Inflammatory macrophage treated with lipopolysaccharide for 4 hours (primary cell): ENCODE measurements at regions not wholly inside any gene's neighbourhood (a gene's known extent, or its start where the extent isn't known, plus 50 kb on each side); places are given as distances from the start of the nearest gene placed in this dataset.
A peak's percentile ranks its signal among the peaks of the same experiment; 100 is the strongest.
"Not testable (repeated sequence)": the region's sequence is repeated elsewhere in the genome, so short reads cannot be mapped to it uniquely, and the experiment has no call there.

Source experiments
- DNase-seq: peaks from one replicate; pipeline ENCODE4 v3.0.0-alpha.2; 2020

DNA sequence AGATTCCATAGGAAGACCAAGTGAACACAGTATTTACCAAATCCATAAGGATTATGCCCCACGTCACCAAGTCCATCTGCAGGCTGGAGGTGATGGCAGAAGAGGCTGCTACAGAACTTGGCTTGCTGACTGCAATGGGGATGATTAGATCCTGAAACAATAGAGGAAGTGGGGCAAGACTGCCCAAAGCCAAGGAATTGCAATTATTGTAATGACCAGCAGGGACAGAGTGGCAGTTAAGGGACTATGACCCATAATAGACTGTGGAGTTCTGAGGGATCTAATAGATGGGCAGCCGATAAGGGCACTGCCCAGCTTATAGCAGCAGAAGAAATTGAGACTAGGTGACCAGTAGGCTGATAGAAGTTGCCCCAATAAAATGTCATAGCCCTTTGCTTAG, 108.4 kb downstream of the MINAR1 start:
- peak; percentile 41 for DNase-seq

DNA sequence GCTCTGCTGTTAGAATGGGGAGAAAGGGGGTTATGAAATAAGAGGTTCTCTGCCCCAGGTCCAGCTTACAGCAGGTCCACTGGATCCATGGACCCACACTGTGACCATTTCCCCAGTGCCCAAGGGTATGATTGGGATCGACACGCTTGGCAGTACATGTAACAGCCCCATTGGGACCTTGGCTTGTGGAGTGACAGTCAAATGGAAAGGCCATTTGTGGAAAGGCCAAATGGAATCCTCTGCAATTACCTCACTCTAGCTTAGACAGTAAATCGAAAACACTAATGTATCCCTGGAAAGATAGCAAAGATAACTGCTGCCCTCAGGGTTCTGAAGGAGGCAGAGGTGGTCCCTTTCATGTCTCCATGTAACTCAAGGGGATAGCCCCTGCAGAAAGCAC, 109.1 kb downstream of the MINAR1 start:
- DNase-seq, result no peak

DNA sequence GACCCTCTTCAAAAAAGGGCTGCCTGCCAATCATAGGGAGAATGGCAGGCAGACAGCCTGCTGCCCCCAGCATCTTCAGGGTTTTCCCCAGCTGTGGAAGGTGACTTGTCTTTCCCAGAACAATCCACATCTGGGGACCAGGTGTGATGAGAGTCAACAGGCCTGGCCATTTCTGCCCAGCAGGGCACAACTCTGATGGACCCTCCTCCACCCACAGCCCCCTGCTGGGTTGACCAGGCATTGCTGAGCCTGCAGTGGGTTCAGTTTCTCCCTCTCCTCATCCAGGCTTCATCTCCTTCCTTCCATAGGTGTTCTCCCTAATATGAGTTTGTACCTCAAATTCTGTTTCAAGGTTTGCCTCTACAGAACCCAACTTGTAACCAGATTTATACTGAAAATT, 111.0 kb downstream of the MINAR1 start:
- DNase-seq, result no peak

DNA sequence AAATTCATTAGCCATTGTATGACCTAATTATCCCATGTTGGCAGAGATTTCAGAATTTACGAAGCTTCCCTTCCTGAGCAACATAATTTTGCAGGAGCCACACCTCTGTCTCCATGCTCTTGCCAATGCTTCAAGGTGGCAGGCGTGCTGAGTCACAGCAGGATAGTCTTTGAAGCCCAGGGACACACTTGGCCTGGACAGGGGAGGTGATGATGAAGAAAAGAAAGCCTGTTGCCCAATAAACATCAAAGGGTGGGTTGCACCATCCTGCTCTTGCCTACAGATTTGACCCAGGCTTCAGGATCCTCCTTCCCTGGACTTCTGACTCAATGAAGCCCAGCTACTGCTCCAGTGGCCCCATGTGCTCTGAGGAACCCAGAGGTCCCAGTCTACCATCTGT, 117.1 kb downstream of the MINAR1 start:
- no peak for DNase-seq

DNA sequence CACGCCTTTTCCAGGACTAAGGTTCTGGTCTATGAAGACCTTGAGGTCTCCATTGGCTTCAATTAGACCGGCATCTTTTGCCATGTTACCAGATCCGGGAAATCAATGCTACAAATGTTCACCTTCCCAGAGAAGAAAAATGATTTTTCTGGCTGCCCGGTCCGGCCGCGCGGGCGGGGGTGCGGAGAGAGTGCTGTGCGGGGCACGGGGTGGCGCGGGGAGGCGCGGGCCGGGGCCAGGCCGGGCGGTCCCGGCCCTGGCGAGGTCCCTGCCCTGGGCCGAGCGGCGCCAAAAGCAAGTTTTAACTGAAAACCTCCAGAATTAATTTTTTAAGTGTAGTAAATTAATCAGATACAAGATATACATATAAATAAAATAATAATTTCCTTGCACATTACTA, 128.2 kb downstream of the MINAR1 start:
- no peak for DNase-seq

DNA sequence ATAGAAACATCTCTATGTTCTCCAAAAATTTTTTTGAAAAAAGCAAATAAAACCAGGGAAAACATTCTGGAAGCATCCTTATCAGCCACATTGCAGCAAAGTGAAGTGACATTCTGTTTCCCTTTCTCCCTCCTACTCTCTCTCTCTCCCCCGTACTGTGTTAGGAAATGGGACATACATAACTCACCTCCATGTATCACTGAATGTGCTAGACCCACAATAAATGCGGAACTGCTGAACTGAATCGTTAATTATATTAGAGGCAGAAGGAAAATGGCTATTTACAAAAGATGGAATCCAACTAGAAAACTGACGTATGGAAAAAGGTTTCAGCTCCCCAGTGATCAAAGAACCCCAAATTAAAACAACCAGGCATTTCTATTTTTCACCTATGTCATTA, 129.8 kb downstream of the MINAR1 start:
- no peak for DNase-seq

DNA sequence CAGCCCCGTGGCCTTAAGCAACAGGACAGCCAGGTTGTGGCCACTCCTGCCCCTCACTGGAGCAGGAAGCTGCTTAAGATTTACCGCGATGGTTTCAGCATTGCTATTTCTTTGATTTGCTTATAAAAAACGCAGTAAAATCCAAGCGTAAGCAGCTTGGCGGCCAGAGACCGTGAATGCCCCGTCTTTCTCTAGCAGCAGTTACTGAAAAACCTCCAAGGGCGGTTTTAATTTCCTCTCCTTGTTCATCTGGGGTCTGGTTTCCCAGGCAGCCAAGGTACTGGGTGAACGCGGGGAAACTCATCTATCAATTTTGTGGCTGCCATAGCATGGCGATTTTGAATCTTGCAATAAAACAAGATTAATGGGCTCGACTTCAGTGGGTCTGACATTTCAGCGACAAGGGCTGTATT, 130.3 kb downstream of the MINAR1 start:
- DNase-seq, result no peak

DNA sequence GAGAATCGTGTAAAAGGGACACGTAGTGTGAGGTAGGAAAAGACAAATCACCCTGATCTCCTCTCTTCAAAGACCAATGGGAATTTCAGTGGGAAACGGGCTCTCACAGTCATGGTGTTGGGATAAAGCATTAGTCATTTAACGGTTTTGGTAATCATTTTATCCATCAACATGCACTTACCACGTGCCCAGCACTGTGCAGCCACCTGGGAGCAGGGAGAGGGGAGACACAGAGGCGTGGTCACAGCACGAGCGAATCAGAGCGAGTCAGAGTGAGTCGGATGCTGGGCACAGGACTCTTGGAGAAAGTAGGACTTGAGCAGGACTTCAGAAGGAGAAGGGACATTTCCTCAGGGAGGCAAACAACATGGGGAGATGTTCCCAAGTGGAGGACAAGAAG, 130.8 kb downstream of the MINAR1 start:
- DNase-seq, result no peak

DNA sequence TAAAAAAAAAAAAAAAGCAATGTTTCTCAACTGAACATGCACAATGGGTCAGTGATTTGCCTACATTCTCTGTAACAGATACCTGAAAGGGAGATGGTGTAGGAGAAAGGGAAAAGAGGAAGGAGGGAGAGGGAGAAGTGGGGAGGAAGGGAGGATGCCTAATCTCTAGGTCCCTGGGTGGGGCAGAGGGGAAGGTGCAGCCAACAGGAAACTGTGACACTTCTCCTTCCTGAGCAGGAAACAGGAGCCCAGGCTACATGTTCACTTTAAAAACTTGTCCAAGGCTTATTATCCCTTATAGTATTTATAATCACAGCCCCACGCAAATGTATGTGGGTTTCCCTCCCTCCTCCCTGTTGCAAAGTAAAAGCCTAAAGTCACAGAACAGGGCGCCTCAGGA, 137.9 kb downstream of the MINAR1 start:
- DNase-seq, result no peak

DNA sequence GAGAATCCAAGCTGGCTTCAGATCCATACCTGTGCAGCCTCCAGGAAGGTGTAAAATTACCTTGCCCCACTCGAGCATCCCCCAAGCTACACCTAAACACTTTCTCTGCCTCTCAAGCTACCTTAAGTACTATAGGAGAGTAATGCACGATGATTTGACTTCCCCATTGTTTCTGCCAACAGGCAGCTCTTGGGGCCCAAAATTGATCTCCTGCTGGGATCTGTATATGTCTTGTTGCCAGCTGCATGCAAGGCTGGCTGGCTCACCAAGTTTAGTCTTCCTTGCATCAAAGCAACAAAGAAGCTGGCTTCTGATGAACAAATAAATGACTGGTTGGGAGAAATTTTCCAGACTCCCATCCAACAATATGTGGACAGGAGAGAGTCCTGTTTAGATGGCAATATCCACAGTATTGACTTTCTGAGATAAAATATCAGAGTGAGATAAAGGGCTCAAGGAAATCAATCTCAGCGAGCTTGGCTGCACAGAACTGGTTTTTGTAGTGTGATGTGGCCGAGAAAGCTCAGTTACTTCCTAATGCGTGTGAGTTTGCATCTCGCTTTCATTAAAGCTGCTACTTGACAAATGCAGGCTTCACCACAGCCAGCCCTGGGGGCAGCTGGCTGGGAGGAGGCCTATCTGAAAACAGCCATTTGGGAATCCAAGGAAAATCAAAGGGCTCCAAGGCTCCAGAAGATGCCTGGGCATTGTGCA, 140.7 kb downstream of the MINAR1 start:
- no peak for DNase-seq

DNA sequence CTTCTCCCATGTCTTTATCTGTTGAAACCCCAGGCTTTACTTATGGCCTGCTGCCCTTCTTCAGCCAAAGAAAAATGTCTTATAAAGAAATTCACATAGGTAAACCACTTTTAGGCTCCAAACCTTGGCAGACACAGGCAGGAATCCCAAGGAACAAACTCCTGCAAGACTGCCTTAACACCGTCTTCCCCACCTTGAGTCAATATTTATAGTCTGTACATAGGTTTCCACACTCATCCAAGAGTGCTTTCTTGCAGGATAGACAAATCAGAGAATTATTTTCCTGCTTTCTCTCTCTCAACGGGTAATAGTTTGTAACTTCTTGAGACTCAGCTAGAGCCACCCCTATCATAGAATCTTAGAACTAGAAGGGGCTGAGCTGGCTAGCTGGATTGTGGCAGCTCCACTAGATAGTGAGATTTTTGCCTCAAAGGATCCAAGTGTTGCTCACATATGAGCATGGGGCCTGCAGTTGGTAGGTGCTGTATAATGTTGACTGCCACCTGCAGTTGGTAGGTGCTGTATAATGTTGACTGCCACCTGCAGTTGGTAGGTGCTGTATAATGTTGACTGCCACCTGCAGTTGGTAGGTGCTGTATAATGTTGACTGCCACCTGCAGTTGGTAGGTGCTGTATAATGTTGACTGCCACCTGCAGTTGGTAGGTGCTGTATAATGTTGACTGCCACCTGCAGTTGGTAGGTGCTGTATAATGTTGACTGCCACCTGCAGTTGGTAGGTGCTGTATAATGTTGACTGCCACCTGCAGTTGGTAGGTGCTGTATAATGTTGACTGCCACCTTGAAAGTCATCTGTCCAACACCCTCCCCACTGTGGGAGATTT, 142.5 kb downstream of the MINAR1 start:
- not testable (repeated sequence) for DNase-seq

DNA sequence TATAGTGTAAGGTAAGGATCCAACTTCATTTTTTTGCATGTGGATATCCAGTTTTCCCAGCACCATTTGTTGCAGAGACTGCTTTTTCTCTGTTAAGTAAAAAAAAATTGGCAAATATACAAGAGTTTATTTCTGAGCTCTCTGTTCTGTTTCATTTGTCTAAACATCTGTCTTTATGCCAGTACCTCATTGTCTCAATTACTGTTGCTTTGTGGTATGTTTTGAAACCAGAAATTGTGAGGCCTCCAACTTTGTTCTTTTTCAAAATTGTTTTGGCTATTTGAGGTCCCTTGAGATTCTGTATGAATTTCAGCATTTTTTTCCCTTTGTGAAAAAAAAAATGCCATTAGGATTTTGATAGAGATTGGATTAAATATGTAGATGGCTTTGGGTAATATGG, 150.5 kb downstream of the MINAR1 start:
- DNase-seq, result no peak

DNA sequence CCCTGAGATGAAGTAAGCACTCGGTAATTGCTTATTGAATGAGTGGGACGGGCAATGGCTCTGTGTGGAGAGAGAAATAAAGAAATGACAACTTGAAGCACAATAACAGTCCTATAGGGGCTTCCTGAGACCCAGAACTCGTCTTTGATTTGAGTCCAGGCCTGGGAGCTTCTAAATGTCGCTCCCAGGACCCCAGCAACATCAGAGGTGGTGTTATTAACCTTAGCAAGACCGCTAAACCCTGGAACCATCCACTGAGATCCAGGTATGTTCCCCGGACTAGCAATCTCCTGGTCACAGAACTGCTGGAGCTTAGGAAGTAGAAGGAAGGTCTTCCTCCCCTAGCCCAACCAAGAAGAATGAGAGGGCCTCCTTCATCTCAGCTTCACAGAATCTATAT, 160.0 kb downstream of the MINAR1 start:
- no peak for DNase-seq

DNA sequence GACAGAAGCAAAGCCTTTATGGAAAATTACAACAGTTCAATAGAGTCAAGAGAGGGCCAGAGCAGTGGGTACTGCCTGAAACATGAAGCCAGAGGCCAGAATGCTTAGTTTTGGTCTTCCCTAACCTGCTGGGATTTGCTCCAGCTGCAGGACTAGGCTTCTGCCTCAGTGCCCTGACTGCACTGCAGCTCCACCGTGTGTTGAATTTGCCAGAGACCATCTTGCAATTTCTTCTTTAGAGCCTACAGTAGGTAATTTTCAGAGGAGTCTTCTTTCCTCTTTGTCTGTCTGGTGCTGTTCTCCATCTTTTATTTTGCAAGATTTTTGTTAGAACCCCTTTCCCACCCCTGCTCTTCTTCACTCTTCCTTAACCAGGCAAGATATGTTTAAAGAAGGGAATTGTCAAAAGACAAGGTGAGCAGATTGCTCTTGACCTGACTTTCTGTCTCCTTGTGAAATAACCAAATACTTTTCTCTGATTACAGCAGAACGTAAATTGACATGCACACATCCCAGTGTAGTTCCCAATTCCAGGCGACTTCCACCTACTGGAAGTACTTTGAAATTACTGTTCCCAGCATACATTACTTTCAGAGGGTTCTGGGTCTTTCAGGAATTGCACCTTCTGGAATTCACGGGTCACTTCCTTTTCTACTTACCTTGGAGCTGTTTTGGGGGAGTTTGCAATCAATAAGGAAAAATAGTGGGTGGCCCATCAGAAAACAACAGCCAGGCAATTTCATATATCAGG, 161.2 kb downstream of the MINAR1 start:
- no peak for DNase-seq

DNA sequence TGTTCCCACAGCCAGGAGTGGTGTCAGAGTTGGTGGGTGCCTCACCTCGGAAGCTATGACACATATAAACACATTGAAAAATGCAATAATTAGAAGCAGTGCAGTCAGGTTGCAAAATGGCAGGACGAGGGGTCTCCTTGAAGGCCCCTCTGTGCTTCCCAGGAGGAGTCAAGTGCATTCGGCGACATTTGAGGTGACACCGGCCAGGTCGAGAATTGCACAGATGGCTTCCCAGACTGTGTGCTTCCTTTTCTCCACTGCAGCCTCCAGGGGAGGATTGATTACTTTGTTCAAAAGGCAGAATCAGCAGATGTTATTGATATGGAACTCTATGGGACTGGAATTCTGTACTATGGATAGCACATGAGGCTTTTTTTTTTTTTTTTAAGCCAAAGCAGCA, 163.2 kb downstream of the MINAR1 start:
- no peak for DNase-seq

DNA sequence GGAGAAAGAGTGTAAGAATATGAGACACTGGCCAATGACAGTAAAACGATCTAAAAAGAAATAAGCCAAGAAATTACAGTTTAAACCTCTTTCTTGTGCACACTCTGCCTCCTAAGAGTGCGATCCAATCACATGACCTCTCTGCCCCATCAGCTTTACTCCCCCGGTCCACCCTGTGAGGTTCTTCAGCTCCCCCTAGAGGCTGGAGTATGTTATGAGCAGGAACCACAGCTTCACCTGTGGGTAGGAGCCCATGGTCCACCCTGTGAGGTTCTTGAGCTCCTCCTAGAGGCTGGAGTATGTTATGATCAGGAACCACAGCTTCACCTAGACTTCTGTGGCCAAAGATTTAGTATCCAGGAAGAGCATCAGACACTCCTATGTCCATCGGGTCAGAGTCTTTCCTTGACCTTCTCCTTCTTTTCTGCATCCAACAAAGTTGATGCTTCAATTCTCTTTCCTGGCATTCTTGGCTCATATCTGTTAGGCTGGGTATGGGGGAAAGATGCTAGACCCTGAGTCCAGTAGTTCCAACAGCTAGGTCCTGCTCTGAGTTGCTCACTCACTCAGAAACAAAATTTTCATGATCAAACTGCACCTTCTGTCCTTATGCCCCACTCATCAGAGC, 164.0 kb downstream of the MINAR1 start:
- DNase-seq, result peak; percentile 83

DNA sequence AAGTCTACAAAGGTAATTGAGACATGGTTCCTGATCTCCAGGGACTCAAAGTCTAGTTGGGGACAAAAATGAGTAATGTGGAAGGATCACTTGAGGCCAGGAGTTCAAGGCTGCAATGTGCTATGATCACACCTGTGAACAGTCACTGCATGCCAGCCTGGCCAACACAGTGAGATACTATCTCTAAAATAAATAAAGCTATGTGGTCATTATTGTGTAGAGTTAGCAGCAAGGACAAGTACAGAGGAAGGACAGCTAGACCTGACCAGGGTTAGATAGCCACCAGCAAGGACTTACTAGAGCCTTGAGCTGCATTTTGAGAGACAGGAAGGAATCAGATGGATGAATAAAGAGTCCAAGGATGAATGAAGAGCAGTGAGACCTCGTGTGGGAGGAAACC, 166.5 kb downstream of the MINAR1 start:
- DNase-seq, result no peak

DNA sequence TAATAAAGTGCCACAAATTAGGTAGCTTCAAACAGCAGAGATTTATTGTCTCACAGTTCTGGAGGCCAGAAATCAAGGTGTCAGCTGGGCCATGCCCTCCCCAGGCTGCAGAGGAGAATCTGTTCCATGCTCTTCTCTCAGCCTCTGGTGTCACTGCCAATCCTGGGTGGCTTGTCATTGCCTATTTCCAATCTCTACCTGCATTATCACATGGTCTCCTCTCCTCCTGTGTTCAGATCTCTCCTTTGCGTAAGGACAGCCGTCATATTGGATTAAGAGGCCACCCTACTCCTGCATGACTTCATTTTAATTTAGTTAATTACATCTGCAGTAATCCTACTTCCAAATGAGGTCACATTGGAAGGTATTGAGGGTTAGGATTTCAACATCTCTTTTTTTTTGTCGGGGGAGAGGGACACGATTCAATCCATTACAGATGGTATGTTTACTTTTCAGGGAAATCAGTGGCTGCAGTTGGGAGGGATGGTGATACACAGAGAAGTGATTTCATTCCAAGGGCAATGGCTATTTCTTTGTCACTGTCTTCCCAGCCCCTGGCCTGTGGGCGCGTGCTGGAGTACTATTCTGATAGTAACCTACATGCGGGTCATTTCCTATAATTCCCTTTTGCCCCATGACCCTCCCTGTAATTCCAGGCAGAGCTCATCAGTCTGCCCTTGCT, 169.4 kb downstream of the MINAR1 start:
- DNase-seq, result no peak

DNA sequence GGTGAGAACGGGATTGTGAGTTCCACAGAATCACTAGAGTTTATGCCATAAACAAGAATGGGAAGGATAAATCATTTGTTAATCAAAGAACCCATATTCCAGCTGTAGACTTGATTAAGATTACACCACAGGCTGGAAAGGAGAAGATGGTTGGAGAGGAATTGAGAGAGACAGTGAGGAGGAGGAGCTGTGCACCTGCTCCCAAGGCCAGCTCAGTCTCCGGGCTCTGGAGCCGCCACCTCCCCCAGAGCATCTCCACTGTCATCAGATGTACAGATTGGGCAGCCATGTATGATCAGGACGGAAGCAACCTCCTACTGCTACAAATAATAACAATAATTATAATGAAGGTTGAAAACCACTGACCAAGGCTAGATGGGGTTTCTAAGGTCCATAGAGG, 170.0 kb downstream of the MINAR1 start:
- no peak for DNase-seq

DNA sequence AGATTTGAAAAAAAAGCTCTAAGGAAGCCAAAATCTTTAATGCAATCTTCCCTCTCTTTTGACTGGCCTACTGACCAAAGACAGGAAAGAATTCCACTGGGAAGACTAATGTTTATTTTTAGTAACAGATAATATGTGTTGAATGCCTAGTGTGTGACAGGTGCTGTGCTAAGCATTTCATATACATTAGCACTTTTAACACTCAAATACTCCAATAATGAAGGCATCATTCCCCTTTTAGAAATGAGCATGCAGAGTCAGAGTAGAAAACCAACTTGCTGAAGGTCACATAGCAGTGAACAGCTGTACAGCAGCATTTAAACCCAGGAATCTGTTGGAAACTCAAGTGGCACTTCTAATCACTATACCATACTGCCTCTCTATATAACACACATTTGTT, 170.6 kb downstream of the MINAR1 start:
- no peak for DNase-seq

DNA sequence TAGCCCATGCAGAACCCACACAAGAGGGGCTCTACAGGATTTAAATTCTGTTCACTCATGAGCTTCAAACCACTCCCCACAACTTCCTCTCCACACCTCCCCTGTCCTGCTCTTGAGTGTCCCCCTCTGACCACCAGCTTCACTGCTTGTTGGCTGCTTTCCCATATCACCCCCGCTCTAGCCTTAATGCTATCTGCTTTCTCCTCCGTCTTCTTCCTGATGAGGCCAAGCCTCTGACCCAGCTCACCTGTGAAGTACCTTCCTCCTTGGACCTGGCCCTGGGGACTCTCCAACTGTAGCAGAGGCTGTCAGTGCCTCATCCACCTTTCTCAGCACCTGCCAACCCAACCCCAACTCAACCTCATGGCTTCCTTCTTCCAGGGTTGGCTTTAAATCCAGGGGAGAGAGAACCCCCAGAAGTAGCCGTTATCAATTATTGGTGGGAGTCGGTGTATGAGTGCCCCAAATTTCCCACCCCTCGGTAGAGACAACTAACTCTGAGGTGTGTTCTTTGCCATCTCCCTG, 174.8 kb downstream of the MINAR1 start:
- no peak for DNase-seq

DNA sequence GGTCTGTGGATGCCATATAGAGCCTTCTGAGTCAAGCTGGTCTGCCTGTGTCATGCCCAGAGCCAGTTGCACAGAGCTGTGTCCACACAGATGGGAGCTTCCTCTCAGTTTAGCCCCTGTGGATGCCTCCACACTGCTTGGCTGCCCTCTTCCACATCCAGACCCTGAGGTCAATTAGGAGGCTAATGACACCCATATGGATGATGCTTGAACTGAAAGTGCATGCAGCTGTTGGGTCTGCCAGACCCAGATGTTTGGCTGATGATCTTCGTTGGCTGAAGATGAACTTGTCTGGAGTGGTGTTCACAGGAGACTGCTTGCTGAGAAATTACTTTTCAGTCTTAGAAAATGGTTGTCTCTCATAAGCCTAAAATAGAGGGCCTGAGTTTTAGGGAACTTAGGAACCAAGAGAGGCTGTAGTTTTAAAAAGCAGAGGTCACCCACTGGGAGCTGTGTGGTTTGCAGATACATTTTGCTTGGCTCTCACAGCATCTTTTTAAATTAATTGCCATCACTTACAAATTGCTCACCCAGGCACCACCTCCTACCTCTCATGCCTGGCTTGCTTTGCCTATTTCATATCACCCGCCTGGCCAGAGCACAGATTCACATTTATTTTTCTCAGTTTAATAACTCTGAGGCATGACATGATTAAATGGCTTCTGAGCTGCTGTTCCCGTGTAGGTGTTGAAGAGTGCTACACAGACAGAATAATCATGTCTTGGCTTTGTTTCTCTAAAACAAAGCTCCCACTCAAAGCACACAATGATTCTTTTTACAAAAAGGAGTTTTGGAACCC, 176.1 kb downstream of the MINAR1 start:
- DNase-seq, result no peak
